Sigmoid colon (tissue), 6 donors: ENCODE measurements at regions not wholly inside any gene's neighbourhood (a gene's known extent, or its start where the extent isn't known, plus 50 kb on each side); places are given as distances from the start of the nearest gene placed in this dataset.

Source experiments
- DNase-seq: peaks from one replicate; pipeline ENCODE4 v3.0.0-alpha.2; 2019
- H3K27ac ChIP-seq, 4 donors: fragments of 200-600 bp; sonication (generic); one replicate each; pipeline ENCODE4 v1.5.1; 2016 to 2019; ENCODE audit warnings: mild to moderate bottlenecking in 1 of 4
- H3K27me3 ChIP-seq, 3 donors: fragments of 200-600 bp; sonication (generic); one replicate each; pipeline ENCODE4 v1.5.1; 2019; ENCODE audit warnings: mild to moderate bottlenecking in 1 of 3
- H3K36me3 ChIP-seq, 4 donors: fragments of 200-600 bp; sonication (generic); one replicate each; pipeline ENCODE4 v1.5.1; 2016 to 2019
- H3K4me1 ChIP-seq, 4 donors: fragments of 200-600 bp; sonication (generic); one replicate each; pipeline ENCODE4 v1.5.1; 2017 to 2019
- H3K4me3 ChIP-seq, 4 donors: fragments of 200-600 bp; sonication (generic); one replicate each; pipeline ENCODE4 v1.5.1; 2017 to 2019; ENCODE audit warnings: mild to moderate bottlenecking in 2 of 4, moderate library complexity in 1 of 4
- H3K9me3 ChIP-seq, 4 donors: fragments of 200-600 bp in 3 of 4; sonication (generic) in 3 of 4; one replicate each; pipeline versions ENCODE4 v1.5.1 to v1.6.1; 2013 to 2019
- EP300 ChIP-seq, 4 donors: sonication (generic); formaldehyde crosslinking; IDR thresholded peaks; one replicate each; pipeline ENCODE4 v1.6.1; 2017; ENCODE audit warnings: antibody characterized with exemption in 4 of 4
- POLR2A ChIP-seq, 2 donors: fragments of 450-650 bp; IDR thresholded peaks; one replicate each; pipeline ENCODE4 v1.6.1; 2016; ENCODE audit warnings: antibody characterized with exemption in 2 of 2, mild to moderate bottlenecking in 2 of 2, moderate library complexity in 2 of 2
- POLR2AphosphoS5 ChIP-seq, 4 donors: sonication (generic); formaldehyde crosslinking; IDR thresholded peaks; one replicate each; pipeline ENCODE4 v1.6.1; 2017; ENCODE audit warnings: antibody characterized with exemption in 4 of 4
- WGBS, 2 donors: extraction: QIAGEN DNeasy Blood & Tissue Kit; methylation state at CpG; one replicate each; pipeline ENCODE4 v1.1.7; 2013; 5-methylcytosine and 5-hydroxymethylcytosine counted together
- intact Hi-C: fragments of 100-400 bp; cut with DNase I; formaldehyde crosslinking; loops from one replicate; pipeline ENCODE4 v1.15.1; 2023
- TF ChIP-seq, protein P1 (sequence below), 4 experiments: fragments of 450-650 bp in 3 of 4; fragments of 200-600 bp in 1 of 4; IDR thresholded peaks; one replicate each; pipeline ENCODE4 v1.5.1; 2016 to 2019; ENCODE audit warnings: antibody characterized with exemption in 4 of 4, mild to moderate bottlenecking in 3 of 4, moderate library complexity in 2 of 4
- donor health status: healthy with polysubstance abuse.
- donor health status: healthy.

DNA sequence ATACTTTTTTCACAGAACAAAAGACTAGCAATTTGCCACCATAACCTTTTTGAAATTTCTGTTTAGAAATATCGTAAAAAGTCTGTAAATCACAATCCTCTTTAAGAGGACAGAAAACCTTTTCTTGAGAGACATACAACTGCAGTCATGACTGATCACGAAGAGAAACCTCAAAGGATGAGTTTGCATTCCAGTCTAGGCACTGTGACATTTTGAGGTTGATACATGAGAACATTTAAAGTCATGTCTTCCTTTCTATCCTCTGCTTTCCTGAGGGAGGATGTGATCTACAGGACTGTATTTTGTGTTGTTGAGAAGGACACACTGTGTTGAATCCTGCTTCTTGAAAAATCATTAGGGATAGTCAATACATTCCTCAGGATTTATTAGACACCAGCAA lies 476.7 kb upstream of the CCDC179 start:
- intact Hi-C loops = no loop called here
- no peaks in the 10 kb centered on the region for H3K36me3 ChIP-seq
- no peaks in the 10 kb centered on the region for H3K27me3 ChIP-seq
- no peak for TF ChIP-seq POLR2AphosphoS5 (IDR thresholded peaks at IDR 0.05)
- no peak for TF ChIP-seq EP300 (IDR thresholded peaks at IDR 0.05)
- TF ChIP-seq POLR2A (IDR thresholded peaks at IDR 0.05) = no peak
- TF ChIP-seq, protein P1, sequence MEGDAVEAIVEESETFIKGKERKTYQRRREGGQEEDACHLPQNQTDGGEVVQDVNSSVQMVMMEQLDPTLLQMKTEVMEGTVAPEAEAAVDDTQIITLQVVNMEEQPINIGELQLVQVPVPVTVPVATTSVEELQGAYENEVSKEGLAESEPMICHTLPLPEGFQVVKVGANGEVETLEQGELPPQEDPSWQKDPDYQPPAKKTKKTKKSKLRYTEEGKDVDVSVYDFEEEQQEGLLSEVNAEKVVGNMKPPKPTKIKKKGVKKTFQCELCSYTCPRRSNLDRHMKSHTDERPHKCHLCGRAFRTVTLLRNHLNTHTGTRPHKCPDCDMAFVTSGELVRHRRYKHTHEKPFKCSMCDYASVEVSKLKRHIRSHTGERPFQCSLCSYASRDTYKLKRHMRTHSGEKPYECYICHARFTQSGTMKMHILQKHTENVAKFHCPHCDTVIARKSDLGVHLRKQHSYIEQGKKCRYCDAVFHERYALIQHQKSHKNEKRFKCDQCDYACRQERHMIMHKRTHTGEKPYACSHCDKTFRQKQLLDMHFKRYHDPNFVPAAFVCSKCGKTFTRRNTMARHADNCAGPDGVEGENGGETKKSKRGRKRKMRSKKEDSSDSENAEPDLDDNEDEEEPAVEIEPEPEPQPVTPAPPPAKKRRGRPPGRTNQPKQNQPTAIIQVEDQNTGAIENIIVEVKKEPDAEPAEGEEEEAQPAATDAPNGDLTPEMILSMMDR (IDR thresholded peaks at IDR 0.05) = no peak
- H3K9me3 ChIP-seq = no peaks in the 10 kb centered on the region
- DNase-seq = no peak
- no peak overlapping the region for H3K27ac ChIP-seq
- H3K4me3 ChIP-seq = no peak overlapping the region
- 68 to 91% methylated on average over 2 of the region's 2 CpGs for WGBS, 2 donors
- H3K4me1 ChIP-seq = no peaks in the 10 kb centered on the region

DNA sequence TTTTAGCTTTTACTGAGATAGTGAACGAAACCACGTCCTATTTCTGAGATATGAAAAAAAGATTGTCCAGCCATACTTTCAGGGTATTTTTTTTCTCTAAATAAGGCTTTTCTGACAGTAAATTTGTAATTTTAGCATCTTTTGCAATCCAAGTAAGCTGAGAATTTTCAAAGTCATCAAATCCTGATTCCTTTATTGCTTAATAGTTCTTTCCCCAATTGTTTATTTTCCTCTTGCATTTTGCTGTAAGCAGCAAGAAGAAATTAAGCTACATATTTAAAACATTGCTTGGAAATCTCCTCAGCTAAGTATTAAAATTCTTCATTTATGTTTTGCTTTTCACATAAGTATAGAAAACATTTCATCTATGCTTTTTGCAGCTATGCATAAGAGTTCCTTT lies 493.3 kb upstream of the CCDC179 start:
- TF ChIP-seq EP300 (IDR thresholded peaks at IDR 0.05) (no peak), POLR2AphosphoS5 (IDR thresholded peaks at IDR 0.05) (no peak), POLR2A (IDR thresholded peaks at IDR 0.05) (no peak)
- TF ChIP-seq, protein P1 (IDR thresholded peaks at IDR 0.05) = no peak
- H3K27ac ChIP-seq = no peak overlapping the region
- H3K4me3 ChIP-seq = no peak overlapping the region
- H3K9me3 ChIP-seq = no peaks in the 10 kb centered on the region
- DNase-seq = no peak
- WGBS, 2 donors = 76 to 77% methylated on average over 2 of the region's 2 CpGs
- no peaks in the 10 kb centered on the region for H3K27me3 ChIP-seq
- no peaks in the 10 kb centered on the region for H3K36me3 ChIP-seq
- intact Hi-C loops = no loop called here
- H3K4me1 ChIP-seq = no peaks in the 10 kb centered on the region

DNA sequence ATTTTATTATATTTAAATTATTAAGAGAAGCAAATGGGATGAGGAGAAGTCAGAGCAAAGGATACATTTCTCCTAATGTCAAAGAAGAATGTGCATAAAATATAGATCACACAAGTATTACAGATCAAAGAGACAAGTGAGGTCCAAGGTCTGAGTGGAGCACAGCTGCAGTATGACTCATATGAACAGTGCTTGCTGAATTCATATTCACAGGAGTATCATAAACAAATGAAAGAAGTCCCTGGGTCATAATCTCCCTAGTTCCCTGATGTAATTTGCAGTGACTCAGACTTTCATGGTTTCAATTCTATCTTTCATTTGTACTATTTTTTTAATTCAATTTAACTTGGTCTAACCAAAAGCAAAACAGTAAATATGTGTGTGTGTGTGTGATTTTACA lies 499.0 kb upstream of the CCDC179 start:
- intact Hi-C loops = no loop called here
- TF ChIP-seq EP300 (IDR thresholded peaks at IDR 0.05) = no peak
- TF ChIP-seq POLR2A (IDR thresholded peaks at IDR 0.05) = no peak
- TF ChIP-seq POLR2AphosphoS5 (IDR thresholded peaks at IDR 0.05) = no peak
- Histone ChIP-seq H3K27ac (no peak overlapping the region), H3K27me3 (no peaks in the 10 kb centered on the region), H3K4me1 (peaks cover 0 to 8% (median 0%) of the 10 kb centered on the region in 4 donors), H3K36me3 (no peaks in the 10 kb centered on the region), H3K4me3 (no peak overlapping the region), H3K9me3 (no peaks in the 10 kb centered on the region)
- no peak for DNase-seq

- H3K27me3 ChIP-seq = no peaks in the 10 kb centered on the region
- H3K4me3 ChIP-seq = no peak overlapping the region
- H3K9me3 ChIP-seq = no peaks in the 10 kb centered on the region
- no peak overlapping the region for H3K27ac ChIP-seq
- DNase-seq = no peak
- 90 to 91% methylated on average over 3 of the region's 3 CpGs for WGBS, 2 donors
- intact Hi-C loops = no loop called here
- TF ChIP-seq, protein P1 (IDR thresholded peaks at IDR 0.05) = no peak
- no peaks in the 10 kb centered on the region for H3K36me3 ChIP-seq
- H3K4me1 ChIP-seq = peaks cover 0 to 5% (median 0%) of the 10 kb centered on the region in 4 donors
Observed at GRCh38 chr11:23364076-23364475, 503.8 kb upstream of the CCDC179 start.

DNA sequence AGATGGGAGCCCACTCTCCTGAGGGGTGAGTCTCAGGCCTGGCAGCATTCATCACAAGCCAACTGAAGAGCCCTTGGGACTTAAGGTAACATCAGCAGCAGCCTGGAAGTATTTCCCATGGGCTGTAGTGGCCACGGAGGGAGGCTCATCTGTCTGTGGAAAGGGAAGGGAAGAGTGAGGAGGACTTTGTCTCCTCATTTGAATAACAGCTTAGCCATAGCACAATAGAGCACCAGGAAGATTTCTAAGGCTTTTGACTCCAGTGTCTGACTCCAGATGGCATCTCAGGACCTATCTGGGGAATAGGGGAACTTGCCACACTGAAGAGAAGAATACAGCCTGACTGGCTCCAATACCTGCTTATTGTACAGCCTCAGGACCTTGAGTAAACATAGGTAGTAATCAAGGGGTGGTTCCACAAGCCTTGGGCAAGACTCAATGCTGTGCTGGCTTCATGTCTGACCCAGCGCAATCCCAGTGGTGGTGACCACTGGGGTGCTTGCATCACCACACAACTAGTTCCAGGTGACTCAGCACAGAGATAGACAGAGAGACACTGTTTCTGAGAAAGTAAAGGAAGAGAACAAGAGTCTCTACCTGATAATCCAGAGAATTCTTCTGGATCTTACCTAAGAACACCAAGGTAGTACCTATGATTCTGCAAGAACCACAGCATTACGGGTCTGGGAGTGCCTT lies 510.5 kb upstream of the CCDC179 start:
- no peaks in the 10 kb centered on the region for H3K36me3 ChIP-seq
- no peaks in the 10 kb centered on the region for H3K4me1 ChIP-seq
- H3K27me3 ChIP-seq = no peaks in the 10 kb centered on the region
- no peak for TF ChIP-seq POLR2AphosphoS5 (IDR thresholded peaks at IDR 0.05)
- no peak for TF ChIP-seq EP300 (IDR thresholded peaks at IDR 0.05)
- TF ChIP-seq POLR2A (IDR thresholded peaks at IDR 0.05) = no peak
- TF ChIP-seq, protein P1 (IDR thresholded peaks at IDR 0.05) = no peak
- no peak for DNase-seq
- H3K9me3 ChIP-seq = peaks cover 0 to 3% (median 0%) of the 10 kb centered on the region in 4 donors
- WGBS, 2 donors = 37 to 68% methylated on average over 3 of the region's 3 CpGs
- H3K4me3 ChIP-seq = no peak overlapping the region
- H3K27ac ChIP-seq = no peak overlapping the region
- intact Hi-C loops = no loop called here
